Kasumi-1 (cell line): ENCODE measurements at regions not wholly inside any gene's neighbourhood (a gene's known extent, or its start where the extent isn't known, plus 50 kb on each side); places are given as distances from the start of the nearest gene placed in this dataset.

Source experiments
- DNase-seq, 2 experiments: peaks; one replicate each; lab custom pipeline; 2025; lab: John Stamatoyannopoulos, UW

DNA sequence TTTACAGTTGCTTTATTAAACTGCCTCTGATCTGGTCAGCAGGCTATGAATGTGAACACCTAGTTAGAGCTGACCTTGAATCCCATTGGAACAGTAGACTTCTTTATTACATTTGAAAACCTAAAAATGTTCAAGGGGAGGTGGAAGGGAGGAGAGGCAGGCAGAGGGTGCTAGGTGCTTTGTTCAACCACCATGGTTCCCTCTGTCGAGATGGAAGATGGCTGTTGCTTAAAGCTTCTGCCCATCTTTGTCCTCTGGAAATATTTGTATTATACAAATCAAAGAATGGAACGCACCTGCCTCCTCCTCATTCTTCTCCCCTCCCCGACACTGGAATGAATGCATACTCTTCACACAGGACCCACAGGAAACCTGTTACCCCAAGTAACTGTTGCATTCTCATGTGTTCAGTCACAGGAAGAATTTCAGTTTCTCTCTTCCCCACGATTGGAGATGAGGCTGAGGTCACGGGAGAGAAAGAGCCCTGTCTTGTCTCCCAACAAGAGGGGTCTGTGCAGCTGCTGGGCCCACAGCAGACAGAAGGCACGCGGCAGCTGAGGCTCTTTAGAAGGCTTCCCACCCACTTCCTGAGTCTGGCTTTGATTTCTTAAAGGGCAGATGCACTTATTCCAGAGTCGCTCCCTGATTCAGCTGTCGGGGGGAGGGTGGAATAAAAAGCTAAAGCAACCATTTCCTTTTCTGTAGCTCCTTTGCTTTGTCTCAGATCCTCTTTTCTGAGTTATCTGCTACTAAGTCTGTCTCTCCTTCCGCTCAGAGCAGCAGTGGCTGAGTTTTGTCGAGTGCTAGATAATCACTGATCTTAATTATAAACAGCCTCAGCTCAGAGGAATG lies 217.9 kb upstream of the BTG1 start:
- DNase-seq, result peak; percentile 16 to 28

GRCh38 chr12:92362785-92363184 lies 217.1 kb upstream of the BTG1 start:
- DNase-seq, result no peak

- DNase-seq, result no peak
Observed at GRCh38 chr12:92362126-92362525, 216.5 kb upstream of the BTG1 start.

DNA sequence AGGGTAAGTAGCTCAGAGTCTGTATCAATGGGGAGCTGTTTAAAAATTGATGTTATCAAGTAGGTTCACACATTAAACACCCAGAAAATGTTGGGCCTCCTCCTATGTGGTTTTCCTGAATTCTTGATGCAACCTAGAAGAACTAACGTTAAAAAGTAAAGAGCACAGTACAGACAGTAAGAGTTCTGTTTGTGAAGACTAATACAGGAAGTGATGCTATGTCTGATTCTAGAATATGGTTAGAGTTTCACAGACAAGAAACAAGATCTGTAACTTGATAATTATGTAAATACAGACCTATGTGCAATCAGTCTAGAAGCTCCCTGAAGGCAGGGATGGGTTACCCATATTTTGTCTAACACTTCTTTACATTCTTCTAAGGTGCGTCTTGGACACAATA lies 214.9 kb upstream of the BTG1 start:
- DNase-seq, result peak; percentile 28 to 38

- no peak for DNase-seq
Observed at GRCh38 chr12:92359581-92360209, 214.0 kb upstream of the BTG1 start.

DNA sequence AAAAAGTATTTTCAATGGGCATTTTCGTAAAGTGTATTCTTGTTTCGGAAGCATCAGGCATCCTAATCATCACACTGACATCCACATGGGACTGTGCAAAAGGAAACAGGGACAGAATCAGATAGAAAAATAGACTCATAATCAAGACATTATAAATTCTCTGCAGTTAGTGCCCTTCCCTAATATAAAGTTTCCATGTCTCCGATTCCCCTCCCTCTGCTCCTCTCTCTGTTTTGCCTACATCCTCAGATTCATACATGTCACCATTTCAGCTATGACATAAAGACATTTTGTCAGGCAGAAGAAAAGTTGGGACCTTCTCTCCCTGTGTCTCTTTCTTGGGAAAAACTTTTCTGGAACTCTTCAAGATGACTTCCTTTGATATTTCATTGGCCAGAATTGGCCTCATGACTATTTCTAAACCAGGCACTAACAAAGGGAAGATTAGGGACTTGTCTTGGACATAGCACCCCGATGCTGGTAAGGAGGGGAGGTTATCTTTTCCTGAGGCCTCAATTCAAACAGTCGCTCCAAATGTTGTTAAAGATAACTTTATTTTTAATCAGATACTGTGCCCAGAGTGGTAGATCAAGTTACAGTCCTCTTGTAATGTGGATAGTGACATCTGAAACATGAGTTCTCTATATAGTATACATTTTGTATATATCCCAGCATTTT lies 212.1 kb upstream of the BTG1 start:
- DNase-seq, result no peak

- DNase-seq, result no peak
Observed at GRCh38 chr12:92356425-92356824, 210.8 kb upstream of the BTG1 start.

DNA sequence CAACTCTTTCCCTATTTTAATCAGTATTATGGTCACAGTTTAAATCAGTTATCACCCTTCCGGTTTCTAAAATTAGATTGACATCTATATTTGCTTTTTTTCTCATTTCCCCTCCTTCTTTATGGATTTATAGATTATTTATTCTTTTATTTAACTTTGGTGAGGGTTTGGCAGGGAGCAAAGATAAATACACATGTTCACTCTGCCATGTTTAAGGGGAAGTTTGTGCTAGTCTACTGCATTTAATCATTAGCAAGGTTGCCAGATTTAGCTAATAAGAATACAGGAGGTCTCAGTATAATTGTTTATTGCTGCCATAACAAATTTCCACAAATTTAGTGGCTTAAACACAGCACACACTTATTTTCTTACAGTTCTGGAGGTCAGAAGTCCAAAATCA lies 204.0 kb upstream of the BTG1 start:
- DNase-seq, result no peak

DNA sequence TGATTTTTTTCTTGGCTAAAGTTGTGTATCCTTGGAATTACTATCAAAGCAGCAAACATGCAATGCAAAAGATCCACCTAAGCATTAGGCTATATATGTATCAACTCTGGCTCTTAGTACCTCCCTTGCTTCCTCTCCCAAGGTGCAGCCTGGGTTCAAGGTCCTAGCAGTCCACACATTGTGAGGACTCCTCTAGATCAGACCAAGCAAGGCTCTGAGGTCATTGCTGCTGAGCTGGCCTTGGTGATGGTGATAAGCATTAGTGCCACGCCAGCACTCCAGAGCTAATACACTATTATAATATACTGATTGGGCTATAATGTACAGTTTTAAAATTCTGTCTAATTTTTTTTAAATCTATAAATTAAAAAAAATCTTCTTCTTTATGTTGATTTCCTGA lies 196.9 kb upstream of the BTG1 start:
- no peak for DNase-seq

- no peak for DNase-seq
Observed at GRCh38 chr12:92341065-92341668, 195.5 kb upstream of the BTG1 start.

DNA sequence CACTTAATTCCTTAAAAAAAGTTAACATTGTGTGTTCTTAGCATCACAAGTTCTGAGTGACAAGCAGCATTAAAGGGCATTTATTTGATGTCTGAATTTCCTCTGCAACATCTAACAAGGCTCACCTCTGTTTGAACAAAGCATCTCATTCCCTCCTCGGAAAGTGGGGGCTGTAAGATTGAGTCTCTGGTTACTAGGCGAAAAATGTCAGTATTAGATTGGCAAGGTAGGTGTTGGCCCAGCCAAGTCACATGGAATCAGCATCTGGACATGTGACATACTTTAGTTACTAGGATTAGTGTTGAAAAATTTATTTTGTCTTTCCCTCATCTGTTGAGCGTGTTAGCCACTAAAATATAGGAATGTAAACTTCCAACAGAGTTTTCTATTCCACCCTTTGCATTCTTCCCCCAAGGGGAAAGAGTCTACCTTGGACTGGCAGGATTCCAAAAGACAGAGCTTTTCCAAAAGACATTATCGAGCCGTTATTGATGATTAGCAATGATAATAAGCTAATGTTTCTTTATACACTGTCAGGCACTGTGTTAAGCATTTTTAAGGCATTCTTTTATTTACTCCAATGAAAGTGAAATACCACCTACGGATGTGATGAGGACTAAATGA lies 194.9 kb upstream of the BTG1 start:
- DNase-seq, result no peak

DNA sequence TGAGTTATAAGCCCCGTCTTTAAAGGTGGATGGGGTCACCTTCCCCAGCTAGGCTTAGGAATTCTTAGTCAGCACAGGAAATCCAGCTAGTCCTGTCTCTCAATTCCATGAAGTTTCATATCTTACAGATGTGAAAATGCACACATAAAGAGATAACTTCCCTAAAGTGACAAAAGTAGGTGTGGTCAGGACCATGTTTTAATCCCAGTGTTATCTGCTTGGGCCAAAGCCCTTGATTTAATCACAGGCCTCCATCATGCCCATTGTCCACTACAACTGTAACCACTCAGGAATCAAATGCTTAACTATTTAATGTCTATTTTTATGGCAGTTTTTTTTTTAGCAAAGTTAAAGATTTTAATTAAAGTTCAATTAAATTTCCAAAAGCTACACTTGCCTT lies 194.4 kb upstream of the BTG1 start:
- no peak for DNase-seq

DNA sequence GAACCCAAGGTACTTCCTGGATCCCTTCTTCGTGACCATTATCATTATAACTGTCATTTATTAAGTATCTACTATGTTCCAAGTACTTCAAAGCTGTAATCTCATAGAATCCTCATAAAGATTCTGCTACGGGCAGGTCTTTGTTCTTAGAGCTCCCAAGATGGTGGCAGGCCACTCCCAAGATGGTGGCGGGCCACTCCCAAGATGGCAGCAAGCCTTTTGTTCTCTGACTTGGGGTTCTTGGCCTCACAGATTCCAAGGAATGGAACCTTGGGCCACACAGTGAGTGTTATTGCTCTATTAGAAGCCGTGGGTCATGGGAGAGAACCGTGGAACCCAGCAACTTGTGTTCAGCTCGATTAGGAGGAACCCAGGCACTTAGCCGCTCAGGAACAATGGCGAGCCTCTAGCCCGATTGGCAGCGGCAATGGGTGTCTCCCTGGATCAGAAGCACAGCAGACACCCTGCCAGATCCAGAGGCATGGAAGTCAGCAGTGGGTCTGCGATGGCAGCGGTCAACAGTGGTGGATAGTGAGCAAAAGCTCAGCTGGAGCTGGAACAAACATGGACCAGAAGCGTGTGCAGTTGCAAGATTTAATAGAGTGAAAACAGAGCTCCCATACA lies 193.7 kb upstream of the BTG1 start:
- DNase-seq, result no peak

GRCh38 chr12:92338671-92339070 lies 193.0 kb upstream of the BTG1 start:
- no peak for DNase-seq

DNA sequence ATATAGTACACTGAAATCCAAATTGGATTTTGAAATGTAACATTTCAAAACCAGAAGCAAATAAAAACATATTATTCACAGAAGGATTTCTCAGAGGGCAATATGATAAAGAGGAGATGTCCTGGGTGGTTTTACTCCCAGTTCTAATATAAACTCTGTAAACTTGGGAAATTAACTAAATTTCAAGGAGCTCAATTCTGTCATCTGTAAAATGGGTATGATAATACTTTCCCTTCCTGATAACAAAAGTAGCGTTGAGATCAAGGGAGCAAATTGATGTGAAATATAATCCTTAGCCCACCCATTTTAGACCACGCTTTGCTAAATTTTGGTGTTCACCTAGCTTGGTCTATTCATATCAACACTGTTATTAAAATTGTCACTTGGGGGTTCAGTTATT lies 192.5 kb upstream of the BTG1 start:
- DNase-seq, result no peak

- DNase-seq, result no peak
Observed at GRCh38 chr12:92337128-92337527, 191.5 kb upstream of the BTG1 start.

DNA sequence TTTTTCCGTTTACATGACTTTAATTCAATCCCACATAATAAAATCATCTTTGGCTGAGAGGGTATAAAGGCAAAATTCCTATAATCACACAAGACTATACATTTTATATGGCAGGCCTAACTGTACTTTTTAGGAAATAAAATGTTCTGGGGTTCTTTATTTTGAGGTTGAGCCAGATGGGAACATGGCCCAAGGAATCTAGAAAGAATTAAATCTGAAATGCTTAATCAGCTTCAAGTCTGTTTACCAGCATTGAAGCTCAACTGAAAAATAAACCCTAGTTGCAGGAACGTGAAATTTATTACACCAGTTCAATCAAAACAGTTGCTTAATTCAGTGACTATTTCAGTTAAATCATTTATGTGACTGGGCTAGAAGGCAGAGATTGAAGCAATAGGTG lies 191.0 kb upstream of the BTG1 start:
- DNase-seq, result no peak

- no peak for DNase-seq
Observed at GRCh38 chr12:92335831-92336230, 190.2 kb upstream of the BTG1 start.

DNA sequence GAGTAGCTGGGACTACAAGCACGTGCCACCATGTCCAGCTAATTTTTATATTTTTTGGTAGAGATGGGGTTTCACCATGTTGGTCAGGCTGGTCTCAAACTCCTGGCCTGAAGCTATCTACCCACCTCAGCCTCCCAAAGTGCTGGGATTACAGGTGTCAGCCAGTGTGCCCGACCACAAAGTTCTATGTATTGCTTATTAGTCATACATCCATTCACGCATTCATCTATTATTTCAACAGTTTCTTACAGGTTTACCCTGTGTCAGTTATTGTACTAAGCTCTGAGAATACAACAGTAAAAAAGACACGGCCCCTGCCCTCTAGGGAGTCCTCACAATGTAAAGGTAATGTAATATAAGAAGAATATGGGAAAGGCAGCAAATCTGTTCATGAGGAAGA lies 188.9 kb upstream of the BTG1 start:
- DNase-seq, result no peak

- DNase-seq, result no peak
Observed at GRCh38 chr12:92332552-92332951, 186.9 kb upstream of the BTG1 start.

DNA sequence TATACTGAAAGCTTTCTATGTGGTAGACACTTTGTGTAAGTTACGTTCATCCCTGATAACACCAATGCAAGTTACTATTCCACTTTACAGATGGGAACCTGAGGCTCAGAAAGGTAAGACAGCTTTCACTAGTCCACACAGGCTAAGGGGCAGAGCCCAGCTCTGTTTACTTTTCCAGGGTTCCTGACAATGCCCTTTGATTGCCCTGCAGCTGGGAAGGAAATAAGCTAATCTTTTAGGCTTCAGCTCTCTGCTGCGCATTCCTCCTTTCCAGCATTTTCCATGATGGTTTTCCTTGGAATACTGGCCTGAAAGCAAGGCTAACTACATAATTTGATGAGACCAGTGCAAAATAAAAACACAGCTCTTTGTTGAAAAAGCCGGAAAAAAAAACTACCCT lies 185.7 kb upstream of the BTG1 start:
- DNase-seq, result no peak

GRCh38 chr12:92330654-92331053 lies 185.0 kb upstream of the BTG1 start:
- DNase-seq, result no peak
